GM23338 (cell line): ENCODE measurements at regions not wholly inside any gene's neighbourhood (a gene's known extent, or its start where the extent isn't known, plus 50 kb on each side); places are given as distances from the start of the nearest gene placed in this dataset.

Source experiments
- ATAC-seq: fragments of 200-7000 bp; cut with Tn5 transposase; 3 replicates; pipeline ENCODE4 v1.9.1; 2020
- DNase-seq: peaks from one replicate; pipeline ENCODE4 v3.0.0-alpha.2; 2015; ENCODE audit warnings: low spot score
- H2AFZ ChIP-seq: fragments of 200-600 bp; sonication (generic); 2 replicates; pipeline ENCODE4 v1.8.0; 2016; ENCODE audit warnings: antibody characterized with exemption, mild to moderate bottlenecking, moderate library complexity
- H3F3A ChIP-seq: fragments of 200-600 bp; sonication (generic); replicated peaks from 2 replicates; pipeline ENCODE4 v1.8.0; 2017; ENCODE audit warnings: antibody characterized with exemption, mixed run types, low read depth
- H3K27ac ChIP-seq: fragments of 200-600 bp; sonication (generic); 2 replicates; pipeline ENCODE4 v1.6.1; 2016; ENCODE audit warnings: low read depth
- H3K27me3 ChIP-seq: fragments of 200-600 bp; sonication (generic); 2 replicates; pipeline ENCODE4 v1.8.0; 2016; ENCODE audit warnings: mild to moderate bottlenecking, mixed run types, moderate library complexity; ENCODE audit not compliant: insufficient read depth
- H3K36me3 ChIP-seq: fragments of 200-600 bp; sonication (generic); 2 replicates; pipeline ENCODE4 v1.8.0; 2016; ENCODE audit warnings: mild to moderate bottlenecking; ENCODE audit not compliant: insufficient read depth
- H3K4me1 ChIP-seq: fragments of 200-600 bp; sonication (generic); 2 replicates; pipeline ENCODE4 v1.8.0; 2016; ENCODE audit warnings: mild to moderate bottlenecking, moderate library complexity; ENCODE audit not compliant: insufficient read depth
- H3K4me2 ChIP-seq: fragments of 200-600 bp; sonication (generic); 2 replicates; pipeline ENCODE4 v1.7.1; 2017; ENCODE audit warnings: mixed run types
- H3K4me3 ChIP-seq: fragments of 200-600 bp; sonication (generic); 2 replicates; pipeline ENCODE4 v1.6.1; 2016; ENCODE audit warnings: mixed run types
- H3K79me2 ChIP-seq: fragments of 200-600 bp; sonication (generic); replicated peaks from 2 replicates; pipeline ENCODE4 v1.8.0; 2017; ENCODE audit warnings: mild to moderate bottlenecking; ENCODE audit not compliant: insufficient read depth
- H3K9me2 ChIP-seq: fragments of 200-600 bp; sonication (generic); 2 replicates; pipeline ENCODE4 v1.8.0; 2017; ENCODE audit not compliant: insufficient read depth
- H4K20me1 ChIP-seq: fragments of 200-600 bp; sonication (generic); replicated peaks from 2 replicates; pipeline ENCODE4 v1.8.0; 2017; ENCODE audit warnings: mild to moderate bottlenecking; ENCODE audit not compliant: insufficient read depth
- H3K27ac Mint-ChIP-seq: 2 replicates; pipeline ENCODE4 v1.8.0; 2020; ENCODE audit warnings: inconsistent platforms, mild to moderate bottlenecking, moderate library complexity, mixed read lengths
- H3K27me3 Mint-ChIP-seq: 3 replicates; pipeline ENCODE4 v1.8.0; 2022; ENCODE audit warnings: low read depth, mild to moderate bottlenecking, moderate library complexity, mixed read lengths, inconsistent platforms; ENCODE audit not compliant: insufficient read depth, poor library complexity
- H3K36me3 Mint-ChIP-seq: 3 replicates; pipeline ENCODE4 v1.8.0; 2021; ENCODE audit warnings: low read depth, mild to moderate bottlenecking, inconsistent platforms, moderate library complexity, mixed read lengths
- H3K4me1 Mint-ChIP-seq: 3 replicates; pipeline ENCODE4 v1.8.0; 2020; ENCODE audit warnings: mild to moderate bottlenecking, inconsistent platforms, mixed read lengths
- H3K4me3 Mint-ChIP-seq: 3 replicates; pipeline ENCODE4 v1.8.0; 2021; ENCODE audit warnings: moderate library complexity, mild to moderate bottlenecking, inconsistent platforms, mixed read lengths
- H3K9me3 Mint-ChIP-seq: 3 replicates; pipeline ENCODE4 v1.8.0; 2020; ENCODE audit warnings: moderate library complexity, mild to moderate bottlenecking, inconsistent platforms, mixed read lengths
- CREB1 ChIP-seq: fragments of 250-450 bp; sonication (Bioruptor Pico); IDR thresholded peaks from 2 replicates; pipeline ENCODE4 v1.5.0; 2020; ENCODE audit warnings: low read depth, mild to moderate bottlenecking, moderate library complexity
- CTCF ChIP-seq, 2 experiments: fragments of 200-600 bp in 1 of 2; sonication (generic) in 1 of 2; conservative IDR thresholded peaks; 2 replicates each; pipeline versions ENCODE4 v1.5.1 to v1.6.1; 2016 to 2017; ENCODE audit warnings: antibody characterized with exemption in 2 of 2, low read depth in 2 of 2, mild to moderate bottlenecking in 2 of 2, moderate library complexity in 1 of 2
- ETS1 ChIP-seq: IDR thresholded peaks from 2 replicates; pipeline ENCODE4 v1.6.1; 2016; ENCODE audit warnings: antibody characterized with exemption
- EZH2phosphoT487 ChIP-seq: fragments of 200-600 bp; sonication (generic); IDR thresholded peaks from one replicate; pipeline ENCODE4 v1.8.1; 2018; ENCODE audit warnings: antibody characterized with exemption; ENCODE audit not compliant: unreplicated experiment
- JUNB ChIP-seq: IDR thresholded peaks from one replicate; pipeline ENCODE4 v1.6.1; 2016; ENCODE audit warnings: antibody characterized with exemption; ENCODE audit not compliant: unreplicated experiment
- NANOG ChIP-seq: IDR thresholded peaks from 2 replicates; pipeline ENCODE4 v1.6.1; 2016; ENCODE audit warnings: antibody characterized with exemption, borderline replicate concordance
- POLR2AphosphoS5 ChIP-seq: IDR thresholded peaks from 2 replicates; pipeline ENCODE4 v1.6.1; 2016; ENCODE audit warnings: antibody characterized with exemption, low read depth
- REST ChIP-seq: IDR thresholded peaks from one replicate; pipeline ENCODE4 v1.6.1; 2018; ENCODE audit warnings: antibody characterized with exemption; ENCODE audit not compliant: unreplicated experiment
- STAT1 ChIP-seq: IDR thresholded peaks from one replicate; pipeline ENCODE4 v1.6.1; 2016; ENCODE audit warnings: antibody characterized with exemption; ENCODE audit not compliant: unreplicated experiment
- ZNF114 ChIP-seq: fragments of 250-450 bp; sonication (Bioruptor Pico); IDR thresholded peaks from 2 replicates; pipeline ENCODE4 v1.5.0; 2020; ENCODE audit warnings: mild to moderate bottlenecking, moderate library complexity
- ZNF331 ChIP-seq: fragments of 250-450 bp; sonication (Bioruptor Pico); IDR thresholded peaks from 2 replicates; pipeline ENCODE4 v1.5.0; 2020; ENCODE audit warnings: low read depth, mild to moderate bottlenecking, moderate library complexity
- ZNF462 ChIP-seq: fragments of 250-450 bp; sonication (Bioruptor Pico); IDR thresholded peaks from 2 replicates; pipeline ENCODE4 v1.5.0; 2020; ENCODE audit warnings: mild to moderate bottlenecking, moderate library complexity

- Histone ChIP-seq H3K9me2 (no peaks in the 10 kb centered on the region), H3K27me3 (no peaks in the 10 kb centered on the region), H2AFZ (no peak overlapping the region), H3K79me2 (no peaks in the 10 kb centered on the region), H3F3A (no peaks in the 10 kb centered on the region), H3K36me3 (no peaks in the 10 kb centered on the region), H3K4me1 (peaks cover 14% of the 10 kb centered on the region), H4K20me1 (no peaks in the 10 kb centered on the region), H3K4me2 (no peak overlapping the region), H3K4me3 (no peak overlapping the region), H3K27ac (no peak overlapping the region)
- Mint-ChIP-seq H3K9me3 (no peaks in the 10 kb centered on the region), H3K36me3 (no peaks in the 10 kb centered on the region), H3K27ac (no peak overlapping the region), H3K4me1 (peaks cover 24% of the 10 kb centered on the region), H3K4me3 (no peak overlapping the region), H3K27me3 (no peaks in the 10 kb centered on the region)
- no peak for TF ChIP-seq POLR2AphosphoS5
- no peak for TF ChIP-seq JUNB
- TF ChIP-seq EZH2phosphoT487, result no peak
- no peak for TF ChIP-seq CREB1 (CRISPR knock-in tag)
- no peak for TF ChIP-seq ZNF114 (CRISPR knock-in tag)
- TF ChIP-seq ZNF331 (CRISPR knock-in tag), result no peak
- no peak for TF ChIP-seq ETS1
- TF ChIP-seq REST, result no peak
- TF ChIP-seq NANOG, result no peak
- TF ChIP-seq CTCF (conservative IDR thresholded peaks at IDR 0.05; ENCODE audit: low read depth in 2 of 2), result no peak
- TF ChIP-seq ZNF462, result no peak
- no peak for TF ChIP-seq STAT1
- ATAC-seq, result no peak
- DNase-seq, result no peak
These were observed 97.4 kb upstream of the UPP2 start for GRCh38 chr2:158004126-158004764.
